Fibroblast of skin of left quadriceps (primary cell): ENCODE measurements at regions not wholly inside any gene's neighbourhood (a gene's known extent, or its start where the extent isn't known, plus 50 kb on each side); places are given as distances from the start of the nearest gene placed in this dataset.
"Not testable (repeated sequence)": the region's sequence is repeated elsewhere in the genome, so short reads cannot be mapped to it uniquely, and the experiment has no call there.

ENCODE experiments used
- DNase-seq, 2 experiments: peaks; one replicate each; pipeline ENCODE4 v3.0.0-alpha.2; 2013; ENCODE audit warnings: low read depth in 2 of 2

DNA sequence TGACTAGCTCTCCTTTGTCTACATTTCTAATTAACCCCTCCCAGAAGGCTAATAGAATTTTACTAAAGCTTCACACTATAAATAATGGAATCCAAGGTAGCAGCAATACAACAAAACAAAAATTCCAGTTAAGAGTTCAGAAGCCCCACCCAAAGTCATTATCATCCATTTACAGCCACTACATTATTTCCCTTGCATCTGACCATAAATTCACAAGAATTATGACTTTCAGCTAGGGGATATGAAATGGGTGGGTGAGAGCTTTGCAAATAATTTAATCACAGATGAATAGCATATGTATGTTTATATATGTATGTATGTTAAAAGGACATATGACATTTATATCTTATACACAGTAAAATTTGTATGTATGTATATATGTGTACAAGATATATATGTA lies 65.3 kb upstream of the PTGDR start:
- no peak for DNase-seq

DNA sequence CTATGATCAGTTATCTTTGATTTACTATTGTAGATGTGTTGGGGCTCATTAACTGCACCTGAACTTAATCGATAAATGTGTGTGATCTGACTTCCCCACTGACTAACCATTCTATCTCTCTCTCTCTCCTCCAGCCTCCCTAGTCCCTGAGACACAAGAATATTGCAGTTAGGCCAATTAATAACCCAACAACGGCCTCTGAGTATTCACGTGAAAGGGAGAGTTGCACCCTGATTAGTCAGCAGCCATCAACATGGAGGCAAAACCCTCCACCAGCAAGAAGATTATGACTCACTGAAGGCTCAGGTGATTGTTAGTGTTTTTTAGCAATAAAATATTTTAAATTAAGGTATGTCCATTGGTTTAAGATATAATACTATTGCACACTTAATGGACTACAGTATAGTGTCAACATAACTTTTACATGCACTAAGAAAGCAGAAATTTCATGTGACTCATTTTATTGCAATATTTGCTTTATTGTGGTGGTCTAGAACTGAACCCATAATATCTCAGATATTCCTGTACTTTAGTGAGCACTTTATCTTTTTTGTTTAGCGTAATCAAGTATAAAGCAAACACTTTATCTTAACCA lies 77.1 kb upstream of the PTGDR start:
- no peak for DNase-seq

DNA sequence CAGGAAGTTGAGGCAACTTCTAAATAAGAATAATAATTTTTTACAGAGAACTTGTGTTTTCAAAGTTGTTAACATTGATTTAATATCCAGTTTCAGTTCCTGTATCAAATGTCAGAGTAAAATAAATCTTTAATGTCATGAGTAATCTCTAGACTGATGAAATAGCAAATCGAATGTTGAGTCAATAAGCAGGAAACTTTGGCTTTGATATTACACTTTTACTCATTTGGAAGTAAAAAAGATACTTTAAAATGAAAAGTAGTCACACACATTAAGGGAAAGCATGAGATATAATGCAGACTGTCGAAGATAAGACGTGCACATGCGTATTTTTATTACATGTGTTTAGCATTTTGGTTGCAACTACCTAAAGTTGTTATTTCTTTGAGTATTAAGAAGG lies 78.2 kb upstream of the PTGDR start:
- no peak for DNase-seq

DNA sequence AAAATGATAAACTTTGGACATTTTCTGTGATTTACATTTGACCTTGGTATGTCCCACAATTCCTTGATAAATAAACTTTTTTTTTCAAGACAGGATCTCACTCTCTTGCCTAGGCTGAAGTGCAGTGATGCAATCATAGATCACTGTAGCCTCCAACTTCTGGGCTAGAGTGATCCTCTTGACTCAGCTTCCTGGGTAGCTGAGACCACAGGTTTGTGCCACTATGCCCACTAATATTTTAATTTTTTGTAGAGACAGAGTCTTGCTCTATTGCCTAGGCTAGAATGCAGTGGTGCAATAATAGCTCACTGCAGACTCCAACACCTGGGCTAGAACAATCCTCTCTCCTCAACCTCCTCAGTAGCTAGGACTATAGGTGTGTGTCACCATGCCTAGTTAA lies 79.1 kb upstream of the PTGDR start:
- DNase-seq = no peak

DNA sequence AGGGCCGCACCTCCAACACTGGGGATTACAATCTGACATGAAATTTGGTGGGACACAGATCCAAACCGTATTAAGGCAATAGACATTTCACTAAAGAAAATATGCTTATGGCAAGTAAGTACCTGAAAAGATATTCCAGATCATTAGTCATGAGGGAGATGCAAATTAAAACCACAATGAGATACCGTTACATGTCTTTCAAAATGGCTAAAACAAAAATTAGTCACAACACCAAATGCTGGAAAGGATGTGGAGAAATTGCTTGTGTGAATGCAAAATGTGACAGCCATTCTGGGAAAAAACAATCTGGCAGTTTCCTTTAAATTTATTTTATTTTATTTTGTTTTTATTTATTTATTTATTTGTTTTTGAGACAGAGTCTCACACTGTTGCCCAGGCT lies 82.3 kb upstream of the PTGDR start:
- no peak for DNase-seq

DNA sequence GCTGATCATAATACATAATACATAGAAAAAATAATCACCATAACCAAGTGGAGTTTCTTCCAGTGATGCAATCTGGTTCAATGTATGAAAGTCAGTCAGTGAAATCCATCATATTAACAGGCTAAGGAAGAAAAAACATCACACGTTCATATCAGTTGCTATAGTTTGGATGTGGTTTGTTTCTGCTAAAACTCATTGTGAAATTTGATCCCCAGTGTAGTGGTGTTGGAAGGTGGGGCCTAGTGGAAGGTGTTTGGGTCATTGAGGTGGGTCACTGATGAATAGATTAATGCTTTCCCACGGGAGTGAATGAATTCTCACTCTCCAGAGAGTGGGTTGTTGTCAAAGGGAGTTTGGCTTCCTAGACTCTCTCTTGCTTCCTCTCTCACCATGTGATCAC lies 84.6 kb upstream of the PTGDR start:
- no peak for DNase-seq

DNA sequence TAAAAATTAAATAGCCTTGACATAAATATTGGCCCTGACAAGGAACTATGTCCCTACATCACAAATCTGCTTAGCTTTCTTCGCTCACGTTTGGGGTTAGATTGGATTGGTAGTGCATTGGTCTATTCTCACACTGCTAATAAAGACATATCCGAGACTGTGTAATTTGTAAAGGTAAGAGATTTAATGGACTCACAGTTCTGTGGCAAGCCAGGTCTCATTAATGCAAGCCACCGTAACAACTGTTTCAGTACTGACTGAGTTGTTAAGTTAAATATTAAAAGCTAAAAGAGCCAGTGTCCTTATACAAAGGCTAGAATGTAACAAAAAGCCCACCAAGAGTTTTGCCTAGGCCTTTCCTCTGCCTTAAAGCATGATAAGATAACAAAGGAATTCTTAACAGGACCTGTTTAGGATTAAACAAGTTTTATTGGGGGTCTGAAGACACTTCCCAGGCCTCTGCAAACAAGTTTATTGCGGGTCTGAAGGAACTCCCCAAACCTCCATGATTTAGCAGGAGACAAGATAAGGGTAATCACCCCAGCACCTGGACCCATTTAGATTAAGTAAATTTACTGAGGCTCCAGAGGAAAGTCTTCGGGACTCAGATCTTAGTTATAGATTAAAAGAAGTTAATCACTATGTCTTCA lies 88.2 kb upstream of the PTGDR start:
- DNase-seq = no peak

DNA sequence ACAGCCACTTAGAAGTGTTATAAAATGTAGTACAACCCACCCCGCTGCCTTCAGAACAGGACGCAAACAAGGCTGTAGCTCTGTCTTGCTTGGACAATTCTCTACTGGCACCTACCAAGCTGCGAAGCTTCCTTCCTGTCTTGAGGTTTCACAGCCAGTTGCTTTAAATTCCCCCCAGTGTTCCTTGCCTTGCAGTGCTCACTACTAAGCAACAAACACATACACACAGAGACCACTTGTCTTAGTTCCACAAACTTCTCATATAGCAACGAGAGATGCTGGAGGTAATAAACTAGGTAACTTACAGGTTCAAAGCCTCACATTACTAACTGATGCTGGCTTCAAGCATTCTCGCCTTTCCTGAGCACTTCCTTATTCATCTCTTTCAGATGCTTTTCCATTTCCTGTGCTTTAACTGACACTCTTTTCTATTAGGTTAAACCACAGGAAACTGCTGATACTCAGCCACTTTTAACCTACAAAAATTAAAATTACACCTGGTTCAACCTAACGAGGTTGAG lies 91.5 kb upstream of the PTGDR start:
- DNase-seq = no peak

DNA sequence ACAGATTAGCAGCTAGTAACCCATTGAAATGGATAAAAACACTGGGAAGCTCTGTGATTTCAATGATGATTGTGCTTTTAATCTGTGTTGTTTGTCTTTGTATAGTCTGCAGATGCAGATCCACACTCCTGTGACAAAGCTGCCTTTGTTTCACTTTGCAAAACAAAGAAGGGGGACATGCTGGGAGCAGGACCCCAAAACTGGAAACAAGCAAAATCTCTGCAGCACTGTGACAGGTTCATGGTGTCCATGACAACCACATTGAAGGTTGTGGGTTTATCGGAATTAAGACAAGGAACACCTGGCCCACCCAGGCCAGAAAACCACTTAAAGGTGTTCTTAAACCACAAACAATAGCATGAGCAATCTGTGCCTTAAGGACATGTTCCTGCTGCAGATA lies 95.6 kb upstream of the PTGDR start:
- not testable (repeated sequence) for DNase-seq

DNA sequence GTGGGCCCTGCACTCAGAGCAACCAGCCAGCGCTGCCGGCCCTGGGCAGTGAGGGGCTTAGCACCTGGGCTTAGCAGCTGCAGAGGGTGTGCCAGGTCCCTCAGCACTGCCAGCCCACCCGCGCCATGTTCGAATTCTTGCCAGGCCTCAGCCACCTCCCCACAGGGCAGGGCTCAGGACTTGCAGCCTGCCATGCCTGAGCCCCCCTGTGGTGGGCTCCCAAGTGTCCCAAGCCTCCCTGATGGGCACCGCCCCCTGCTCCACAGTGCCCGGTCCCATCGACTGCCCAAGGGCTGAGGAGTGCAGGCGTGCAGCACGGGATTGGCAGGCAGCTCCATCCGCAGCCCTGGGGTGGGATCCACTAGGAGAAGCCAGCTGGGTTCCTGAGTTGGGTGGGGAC lies 98.0 kb upstream of the NID2 start:
- no peak for DNase-seq

DNA sequence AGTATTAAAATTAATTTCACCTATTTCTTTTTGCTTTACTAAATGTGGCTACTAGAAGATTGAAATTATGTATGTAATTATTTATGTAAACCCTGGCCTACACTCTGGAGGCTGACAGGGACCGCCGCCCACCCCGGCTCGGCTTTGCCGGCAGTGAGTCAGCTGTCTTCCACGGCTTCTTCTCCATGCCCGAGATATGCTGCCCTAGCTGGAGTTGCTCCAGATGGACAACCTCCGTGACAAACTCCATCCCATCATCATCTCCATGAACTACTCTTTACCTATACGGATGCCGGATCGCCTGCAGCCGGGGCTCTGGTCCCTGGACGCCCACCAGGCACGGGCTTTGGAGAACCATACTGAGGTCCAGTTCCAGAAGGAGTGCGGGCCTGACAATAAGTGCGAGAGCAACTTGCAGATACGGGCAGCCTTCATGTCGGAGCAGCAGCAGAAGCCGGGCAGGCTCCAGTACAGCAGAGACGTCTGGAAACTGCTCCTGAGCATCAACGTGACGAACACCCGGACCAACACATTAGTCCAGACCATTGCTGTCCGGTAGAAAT lies 86.9 kb upstream of the NID2 start:
- no peak for DNase-seq

DNA sequence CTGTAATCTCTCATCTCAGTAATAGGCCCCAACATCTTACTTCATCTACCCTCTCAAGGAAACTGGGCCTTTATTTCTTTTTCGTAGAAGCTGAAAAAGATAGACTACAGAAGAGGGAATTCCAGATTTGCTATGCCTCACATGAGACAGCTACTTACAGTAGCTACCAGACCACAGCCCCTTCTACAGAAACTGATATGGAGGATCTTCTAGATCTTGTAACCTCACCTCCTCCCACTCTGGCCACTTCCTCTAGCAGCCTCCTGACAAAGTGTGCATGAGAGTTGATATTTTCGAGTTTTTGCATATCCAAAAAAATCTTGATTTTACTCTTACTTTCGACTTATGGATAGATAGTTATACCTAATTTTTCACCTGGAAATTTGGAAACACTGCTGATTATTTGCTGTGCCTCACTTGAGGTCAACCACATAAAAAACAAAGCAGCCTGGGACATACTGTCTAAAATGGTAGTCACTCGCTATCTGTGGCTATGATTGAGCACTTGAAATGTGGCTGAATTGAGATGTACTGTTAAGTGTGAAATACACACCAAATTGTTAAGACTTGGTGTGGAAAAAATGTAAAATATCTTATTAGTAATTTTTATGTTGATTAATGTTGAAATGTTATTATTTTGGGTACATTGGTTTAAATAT lies 86.3 kb upstream of the NID2 start:
- DNase-seq = no peak

DNA sequence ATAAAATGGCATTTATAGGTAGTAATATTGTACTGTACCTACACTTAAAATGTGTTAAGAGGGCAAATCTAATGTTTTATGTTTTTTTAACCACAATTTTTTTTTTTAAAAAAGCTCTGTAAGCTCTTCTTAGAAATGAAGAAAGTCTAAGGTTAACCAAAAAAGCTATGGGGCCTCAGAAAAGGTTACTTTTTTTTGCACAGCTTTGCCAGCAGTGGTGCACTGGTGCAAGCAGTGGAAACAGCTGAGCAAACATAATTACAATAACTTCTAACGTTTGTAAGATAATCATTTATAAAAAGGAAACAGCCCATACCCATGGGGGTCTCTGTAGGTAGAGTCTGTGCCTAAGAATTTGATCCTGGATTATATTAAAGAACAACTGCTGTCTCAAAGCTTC lies 85.1 kb upstream of the NID2 start:
- no peak for DNase-seq

DNA sequence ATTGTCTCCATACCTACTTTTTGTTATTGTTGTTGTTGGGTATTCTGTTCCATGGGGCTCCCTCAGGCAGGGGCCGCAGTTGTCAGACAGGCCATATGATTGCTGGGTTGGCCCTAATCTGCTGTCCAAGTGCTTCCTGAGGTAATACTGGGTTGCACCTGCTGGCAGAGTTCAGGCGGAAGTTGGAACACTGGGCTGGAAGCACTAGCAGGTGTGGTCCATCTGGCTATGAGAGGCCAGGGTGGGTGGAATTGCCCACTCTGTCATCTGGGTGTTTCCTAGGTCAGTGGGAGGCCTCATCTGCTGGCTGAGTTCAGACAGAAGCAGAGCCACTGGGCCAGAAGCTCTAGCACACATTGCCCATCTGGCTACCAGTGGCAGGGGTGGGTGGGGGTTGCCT lies 81.3 kb upstream of the NID2 start:
- DNase-seq = no peak

DNA sequence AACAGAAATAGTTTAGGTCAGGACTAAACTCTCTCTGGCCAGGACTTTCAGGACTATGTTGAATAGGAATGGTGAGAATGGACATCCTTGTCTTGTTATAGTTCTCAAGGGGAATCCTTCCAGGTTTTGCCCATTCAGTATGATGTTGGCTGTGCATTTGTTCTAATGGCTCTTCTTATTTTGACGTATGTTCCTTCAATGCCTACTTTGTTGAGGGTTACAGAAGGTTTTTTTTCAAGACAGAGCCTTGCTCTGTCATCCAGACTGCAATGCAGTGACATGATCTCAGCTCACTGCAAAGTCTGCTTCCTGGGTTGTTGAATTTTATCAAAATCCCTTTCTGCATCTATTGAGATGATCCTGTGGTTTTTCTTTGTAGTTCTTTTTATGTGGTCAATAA lies 79.5 kb upstream of the NID2 start:
- DNase-seq = no peak

DNA sequence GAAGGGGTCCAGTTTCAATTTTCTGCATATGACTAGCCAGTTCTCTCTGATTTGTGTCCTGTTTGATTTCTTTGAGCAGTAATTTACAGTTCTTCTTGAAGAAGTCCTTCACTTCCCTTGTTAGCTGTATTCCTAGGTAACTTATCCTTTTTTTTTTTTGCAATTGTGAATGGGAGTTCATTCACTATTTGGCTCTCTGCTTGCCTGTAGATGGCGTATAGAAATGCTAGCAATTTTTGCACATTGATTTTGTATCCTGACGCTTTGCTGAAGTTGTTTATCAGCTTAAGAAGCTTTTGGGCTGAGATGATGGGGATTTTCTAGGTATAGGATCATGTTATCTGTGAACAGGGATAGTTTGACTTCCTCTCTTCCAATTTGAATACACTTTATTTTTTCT lies 77.6 kb upstream of the NID2 start:
- no peak for DNase-seq

DNA sequence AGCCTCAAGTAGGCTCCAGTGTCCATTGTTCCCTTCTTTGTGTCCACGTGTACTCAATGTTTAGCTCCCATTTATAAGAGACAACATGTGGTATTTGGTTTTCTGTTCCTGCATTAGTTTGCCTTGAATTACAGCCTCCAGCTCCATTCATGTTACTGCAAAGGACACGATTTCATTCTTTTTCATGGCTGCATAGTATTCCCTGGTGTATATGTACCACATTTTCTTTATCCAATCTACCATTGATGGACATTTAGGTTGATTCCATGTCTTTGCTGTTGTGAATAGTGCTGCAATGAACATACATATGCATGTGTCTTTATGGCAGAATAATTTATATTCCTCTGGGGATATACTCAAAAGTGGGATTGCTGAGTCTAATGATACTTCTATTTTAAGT lies 75.2 kb upstream of the NID2 start:
- DNase-seq = not testable (repeated sequence)

DNA sequence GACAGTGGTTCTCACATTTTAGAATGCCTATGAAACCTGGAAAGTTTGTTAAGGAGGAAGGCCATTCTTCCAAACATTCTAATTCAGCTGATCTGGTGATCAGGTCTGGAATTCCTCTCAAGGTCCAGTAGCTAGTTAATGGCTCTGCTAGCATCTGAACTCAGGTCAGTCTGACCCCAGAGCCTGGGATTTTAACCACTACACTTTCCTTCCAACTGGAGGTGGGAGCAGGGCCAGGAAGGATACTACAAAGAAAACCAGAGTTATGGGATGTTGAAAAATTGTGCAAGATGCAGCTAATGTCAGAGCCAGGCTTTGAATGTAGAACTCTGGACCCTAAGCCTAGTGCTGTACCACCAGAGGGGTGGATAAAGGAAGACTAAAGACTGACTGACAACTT lies 73.6 kb upstream of the NID2 start:
- no peak for DNase-seq

DNA sequence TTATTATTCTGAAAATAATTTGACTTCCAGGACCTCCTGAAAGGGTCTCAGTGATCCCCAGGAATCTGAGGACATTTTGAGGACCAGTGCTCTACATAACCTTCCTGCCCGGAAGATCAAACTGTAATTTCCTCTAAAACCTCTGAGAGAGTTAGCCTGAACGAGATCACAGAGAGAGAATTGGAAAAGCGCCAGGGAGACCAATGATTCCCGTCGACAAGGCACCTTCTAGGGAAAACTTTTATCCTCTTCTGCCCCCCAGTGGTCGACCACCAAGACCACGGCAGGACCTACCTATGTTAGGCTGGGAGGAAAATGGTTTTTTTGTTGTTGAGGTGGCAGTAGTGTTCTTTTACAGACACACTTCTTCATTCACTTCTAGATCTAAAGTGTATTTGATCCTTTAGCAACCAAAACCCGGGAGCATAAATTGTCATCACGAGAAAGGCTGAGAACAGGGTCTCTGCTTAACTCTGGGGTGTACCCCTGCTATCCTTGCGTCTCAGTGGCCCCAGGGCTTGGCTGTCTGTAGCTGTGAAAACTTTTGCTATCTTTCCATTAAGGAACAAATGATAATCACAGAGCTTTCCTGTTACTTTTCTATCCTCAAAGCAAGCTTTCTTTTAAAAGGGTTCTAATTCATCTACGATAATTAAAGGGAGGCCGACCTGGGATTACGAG lies 62.9 kb upstream of the NID2 start:
- DNase-seq = peak; percentile 86 to 87

DNA sequence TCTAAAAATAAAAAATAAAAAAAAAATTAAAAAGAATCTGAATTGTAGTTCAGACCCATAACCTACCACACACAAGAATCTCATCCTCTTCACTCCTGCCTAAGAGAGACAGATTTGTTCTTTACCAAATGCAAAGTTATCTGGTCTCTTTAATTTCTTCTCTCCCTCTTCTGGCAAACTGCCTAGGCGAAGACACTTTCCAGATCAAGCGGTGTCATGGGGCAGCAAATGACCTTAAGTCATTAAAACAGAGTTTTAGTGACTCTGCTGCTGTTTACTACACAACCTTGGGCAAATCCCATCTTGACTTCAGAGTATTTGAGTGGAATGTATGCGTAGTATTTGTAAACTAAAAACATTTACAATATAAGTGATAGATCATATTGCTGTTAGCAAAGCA lies 60.9 kb upstream of the NID2 start:
- no peak for DNase-seq

DNA sequence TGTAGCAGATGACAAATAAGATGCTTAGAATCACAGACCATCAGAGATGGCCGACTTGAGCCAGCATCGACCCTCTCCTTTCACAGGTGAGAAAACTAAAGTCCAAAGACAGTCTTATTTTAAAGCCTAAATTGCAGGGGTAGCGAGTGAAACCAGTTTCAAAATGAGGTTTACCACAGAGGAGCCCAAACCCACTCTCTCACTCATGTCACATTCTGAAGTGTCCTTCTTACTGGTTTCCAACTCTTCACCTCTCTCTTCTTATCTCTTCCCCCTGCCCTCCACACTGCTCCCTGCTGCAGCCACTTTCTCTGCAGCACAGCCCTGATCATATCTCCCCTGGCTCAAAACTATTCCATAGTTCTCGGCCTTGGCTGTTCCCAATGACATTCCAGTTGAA lies 57.0 kb upstream of the NID2 start:
- no peak for DNase-seq
